ENCODE measurements at regions not wholly inside any gene's neighbourhood (a gene's known extent, or its start where the extent isn't known, plus 50 kb on each side); places are given as distances from the start of the nearest gene placed in this dataset.

- no peak for TF ChIP-seq EZH2 (IDR thresholded peaks at IDR 0.05; ENCODE audit: low read depth, unreplicated experiment)
- TF ChIP-seq ZNF331 (CRISPR knock-in tag; IDR thresholded peaks at IDR 0.05; ENCODE audit: low read depth) = no peak
- no peak for TF ChIP-seq EZH2phosphoT487 (IDR thresholded peaks at IDR 0.05; ENCODE audit: unreplicated experiment)
- TF ChIP-seq CTCF (conservative IDR thresholded peaks at IDR 0.05; ENCODE audit: low read depth in 2 of 2) = 0 out of 4 replicates have a peak, but pooled peaks of 1 of the 2 experiments have one; percentile 8
- TF ChIP-seq CREB1 (CRISPR knock-in tag; IDR thresholded peaks at IDR 0.05; ENCODE audit: low read depth) = no peak
- no peak for TF ChIP-seq POLR2AphosphoS5 (IDR thresholded peaks at IDR 0.05; ENCODE audit: low read depth)
- TF ChIP-seq REST (IDR thresholded peaks at IDR 0.05; ENCODE audit: unreplicated experiment) = no peak
- no peak for TF ChIP-seq JUNB (IDR thresholded peaks at IDR 0.05; ENCODE audit: unreplicated experiment)
- no peak for TF ChIP-seq ZNF462 (CRISPR knock-in tag; IDR thresholded peaks at IDR 0.05)
- no peak for TF ChIP-seq ETS1 (IDR thresholded peaks at IDR 0.05)
Measured at GRCh38 chr1:91589437-91589836, 88.8 kb downstream of the CDC7 start.

Data from GM23338 (cell line).